ENCODE measurements at regions not wholly inside any gene's neighbourhood (a gene's known extent, or its start where the extent isn't known, plus 50 kb on each side); places are given as distances from the start of the nearest gene placed in this dataset.

GRCh38 chr13:97057176-97057575 is 62.9 kb upstream of the OXGR1 start:
- no peak overlapping the region for H2BK120ac ChIP-seq (replicated peaks; ENCODE audit: low read depth, low read length)
- H3K4me1 ChIP-seq (replicated peaks in 1 of 4; ENCODE audit: control insufficient read depth in 3 of 4, insufficient read depth in 4 of 4, low read length in 3 of 4): no peaks in the 10 kb centered on the region
- DNase-seq (ENCODE audit: low read depth in 1 of 2, low spot score in 2 of 2) (no peak), FAIRE-seq (no peak)
- H3K9ac ChIP-seq (replicated peaks in 1 of 4; ENCODE audit: extremely low read depth in 1 of 4, low read depth in 3 of 4, low read length in 3 of 4): no peak overlapping the region
- ChIA-PET POLR2A (ENCODE audit: partially characterized antibody) (no interaction called here), CTCF (ENCODE audit: partially characterized antibody) (interaction anchor here (0.8 kb wide), 1 partner anchor 73 kb away, joined by 3 read pairs; no protein-coding TSS in a partner anchor)
- no peak overlapping the region for H3K18ac ChIP-seq (ENCODE audit: extremely low read depth, low read length)
- no peak overlapping the region for H3K4me3 ChIP-seq (ENCODE audit: extremely low read depth in 1 of 4, insufficient read depth in 2 of 4, low read depth in 3 of 4, low read length in 4 of 4)
- no peak overlapping the region for H2BK12ac ChIP-seq (ENCODE audit: low read depth, low read length)
- no peak overlapping the region for H2AK5ac ChIP-seq (ENCODE audit: low read depth, low read length)
- no peak overlapping the region for H2BK20ac ChIP-seq (ENCODE audit: low read length)
- TF ChIP-seq NRF1 (IDR thresholded peaks at IDR 0.05; ENCODE audit: low read depth, low read length) (no peak), SUZ12 (IDR thresholded peaks at IDR 0.05; ENCODE audit: low read length) (no peak), CREB1 (IDR thresholded peaks at IDR 0.05) (no peak), CHD1 (IDR thresholded peaks at IDR 0.05; ENCODE audit: low read depth, low read length) (no peak), CHD2 (IDR thresholded peaks at IDR 0.05; ENCODE audit: low read length) (no peak), POLR2A (IDR thresholded peaks at IDR 0.05; ENCODE audit: control extremely low read depth in 1 of 2, low read depth in 2 of 2, low read length in 2 of 2) (no peak), GABPA (IDR thresholded peaks at IDR 0.05; ENCODE audit: borderline replicate concordance, insufficient read depth, low read length) (no peak)
- H3K79me2 ChIP-seq (ENCODE audit: control insufficient read depth in 1 of 2, insufficient read depth in 2 of 2, low read length in 2 of 2): no peaks in the 10 kb centered on the region
- H3K4me2 ChIP-seq (ENCODE audit: insufficient read depth in 1 of 2, low read depth in 2 of 2, low read length in 2 of 2): no peak overlapping the region
- H2AFZ ChIP-seq (ENCODE audit: low read length): no peak overlapping the region
- H3K56ac ChIP-seq (replicated peaks; ENCODE audit: insufficient read length, low read depth, low read length): no peak overlapping the region
- WGBS, 2 experiments (ENCODE audit: extremely low coverage in 1 of 2, insufficient coverage in 1 of 2, insufficient read length in 1 of 2, insufficient replicate concordance in 2 of 2, low coverage in 1 of 2, low lambda C conversion rate in 2 of 2, missing lambda C conversion rate in 1 of 2): 79% methylated on average over 2 of the region's 2 CpGs; no CpG with 5 or more reads in 1 of the 2 experiments
- H4K5ac ChIP-seq (ENCODE audit: insufficient read length, low read depth, low read length): no peak overlapping the region
- no peak overlapping the region for H3K14ac ChIP-seq (ENCODE audit: insufficient read length)
- H3K79me1 ChIP-seq (ENCODE audit: low read depth, low read length): no peaks in the 10 kb centered on the region
- H3K9me3 ChIP-seq (ENCODE audit: insufficient read depth in 2 of 2, low read depth in 1 of 2, low read length in 1 of 2): peaks cover 6 to 7% of the 10 kb centered on the region in 2 experiments; a peak in 3 of 4 replicates
- no peak overlapping the region for H4K8ac ChIP-seq (ENCODE audit: extremely low read depth, insufficient read depth, low read length)
- H3K27ac ChIP-seq (ENCODE audit: low read depth, low read length): no peak overlapping the region
- H2BK15ac ChIP-seq (ENCODE audit: low read length): no peak overlapping the region
- no peaks in the 10 kb centered on the region for H3K27me3 ChIP-seq (replicated peaks in 1 of 4; ENCODE audit: control insufficient read depth in 3 of 4, extremely low read depth in 1 of 4, insufficient read depth in 3 of 4, low read length in 3 of 4)
- no peak overlapping the region for H3K23ac ChIP-seq (ENCODE audit: insufficient read length)
- H3K23me2 ChIP-seq (ENCODE audit: low read depth, low read length): no peaks in the 10 kb centered on the region
- H4K20me1 ChIP-seq (replicated peaks in 1 of 2; ENCODE audit: control insufficient read depth in 1 of 2, insufficient read depth in 2 of 2, low read length in 2 of 2): no peaks in the 10 kb centered on the region
- no peak overlapping the region for H2BK5ac ChIP-seq (ENCODE audit: low read depth, low read length)
- no peaks in the 10 kb centered on the region for H3K36me3 ChIP-seq (ENCODE audit: control insufficient read depth in 2 of 4, insufficient read depth in 4 of 4, low read length in 3 of 4)
- no peak overlapping the region for H4K91ac ChIP-seq (replicated peaks; ENCODE audit: insufficient read length, low read length)
- H3K4ac ChIP-seq (replicated peaks; ENCODE audit: insufficient read length, low read depth, low read length): no peak overlapping the region
